Astrocyte (in vitro differentiated cells and primary cell): ENCODE measurements at regions not wholly inside any gene's neighbourhood (a gene's known extent, or its start where the extent isn't known, plus 50 kb on each side); places are given as distances from the start of the nearest gene placed in this dataset.

Source experiments
- DNase-seq: peaks from one replicate; pipeline ENCODE4 v3.0.0-alpha.2; 2010; ENCODE audit warnings: low read depth
- FAIRE-seq: peaks from 2 replicates; lab custom pipeline; 2011; peaks lifted over from hg19 to GRCh38; lab: Jason Lieb, UNC
- H2AFZ ChIP-seq: 2 replicates; pipeline ENCODE4 v1.6.0; 2012; ENCODE audit warnings: low read depth, low read length, inconsistent platforms
- H3K27ac ChIP-seq: 2 replicates; pipeline ENCODE4 v1.5.1; 2011; ENCODE audit warnings: low read depth, low read length, inconsistent platforms
- H3K27me3 ChIP-seq: 2 replicates; pipeline ENCODE4 v1.6.0; 2011; ENCODE audit warnings: low read length, inconsistent platforms; ENCODE audit not compliant: insufficient read depth
- H3K36me3 ChIP-seq: 2 replicates; pipeline ENCODE4 v1.5.1; 2011; ENCODE audit warnings: low read length, inconsistent platforms; ENCODE audit not compliant: insufficient read depth
- H3K4me1 ChIP-seq: 2 replicates; pipeline ENCODE4 v1.5.1; 2011; ENCODE audit warnings: low read length, inconsistent platforms; ENCODE audit not compliant: insufficient read depth
- H3K4me2 ChIP-seq: 2 replicates; pipeline ENCODE4 v1.6.0; 2012; ENCODE audit warnings: low read length, inconsistent platforms
- H3K4me3 ChIP-seq: 2 replicates; pipeline ENCODE4 v1.5.1; 2011; ENCODE audit warnings: low read depth, mild to moderate bottlenecking, low read length, inconsistent platforms; ENCODE audit not compliant: insufficient read depth
- H3K79me2 ChIP-seq: 2 replicates; pipeline ENCODE4 v1.6.0; 2012; ENCODE audit warnings: mild to moderate bottlenecking, low read length, inconsistent platforms; ENCODE audit not compliant: insufficient read depth
- H3K9ac ChIP-seq: 2 replicates; pipeline ENCODE4 v1.6.0; 2012; ENCODE audit warnings: mild to moderate bottlenecking, low read length, inconsistent platforms
- H3K9me3 ChIP-seq: 2 replicates; pipeline ENCODE4 v1.5.1; 2012; ENCODE audit warnings: low read depth, mild to moderate bottlenecking, low read length, inconsistent platforms; ENCODE audit not compliant: insufficient read depth
- H4K20me1 ChIP-seq: 2 replicates; pipeline ENCODE4 v1.6.0; 2012; ENCODE audit warnings: low read length, inconsistent platforms; ENCODE audit not compliant: insufficient read depth
- H3K27ac Mint-ChIP-seq: one replicate; pipeline ENCODE4 v1.8.0; 2021; ENCODE audit warnings: mild to moderate bottlenecking, mixed read lengths; ENCODE audit not compliant: unreplicated experiment
- H3K27me3 Mint-ChIP-seq: one replicate; pipeline ENCODE4 v1.8.0; 2021; ENCODE audit warnings: low read depth, mixed read lengths; ENCODE audit not compliant: unreplicated experiment
- H3K36me3 Mint-ChIP-seq: one replicate; pipeline ENCODE4 v1.8.0; 2021; ENCODE audit warnings: low read depth, mixed read lengths; ENCODE audit not compliant: unreplicated experiment
- H3K4me1 Mint-ChIP-seq: one replicate; pipeline ENCODE4 v1.8.0; 2021; ENCODE audit warnings: low read depth, mixed read lengths; ENCODE audit not compliant: unreplicated experiment
- H3K4me3 Mint-ChIP-seq: one replicate; pipeline ENCODE4 v1.8.0; 2021; ENCODE audit warnings: mild to moderate bottlenecking, moderate library complexity, mixed read lengths; ENCODE audit not compliant: unreplicated experiment
- H3K9me3 Mint-ChIP-seq: one replicate; pipeline ENCODE4 v1.8.0; 2021; ENCODE audit warnings: mild to moderate bottlenecking, mixed read lengths; ENCODE audit not compliant: unreplicated experiment
- EZH2 ChIP-seq: IDR thresholded peaks from 2 replicates; pipeline ENCODE4 v1.6.1; 2012; ENCODE audit warnings: mild to moderate bottlenecking, low read length, inconsistent platforms; ENCODE audit not compliant: insufficient read depth
- TF ChIP-seq, protein P1 (sequence below): IDR thresholded peaks from 2 replicates; pipeline ENCODE4 v1.5.1; 2011; ENCODE audit warnings: low read depth, mild to moderate bottlenecking, inconsistent platforms, low read length, moderate library complexity; ENCODE audit not compliant: insufficient read depth

DNA sequence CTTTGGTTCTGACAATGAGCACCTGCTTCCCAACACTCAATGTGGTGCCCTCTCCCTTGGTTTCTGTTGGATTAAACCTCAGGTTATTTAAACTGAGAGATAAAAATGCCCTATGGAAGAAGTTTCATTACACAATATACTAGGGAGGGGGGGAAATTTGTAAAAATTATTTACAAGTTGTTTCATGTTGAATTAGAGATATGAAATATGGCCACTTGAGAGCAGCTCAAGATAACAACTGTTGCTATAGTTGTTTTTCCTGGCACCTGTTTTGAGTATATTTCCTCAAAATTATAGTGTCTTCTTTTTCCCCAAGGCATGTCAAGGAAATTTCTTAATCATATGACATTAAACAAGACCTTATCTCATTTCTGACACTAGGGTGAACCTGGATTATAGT, 101.7 kb upstream of the COL6A5 start:
- no peak for FAIRE-seq
- TF ChIP-seq, protein P1, sequence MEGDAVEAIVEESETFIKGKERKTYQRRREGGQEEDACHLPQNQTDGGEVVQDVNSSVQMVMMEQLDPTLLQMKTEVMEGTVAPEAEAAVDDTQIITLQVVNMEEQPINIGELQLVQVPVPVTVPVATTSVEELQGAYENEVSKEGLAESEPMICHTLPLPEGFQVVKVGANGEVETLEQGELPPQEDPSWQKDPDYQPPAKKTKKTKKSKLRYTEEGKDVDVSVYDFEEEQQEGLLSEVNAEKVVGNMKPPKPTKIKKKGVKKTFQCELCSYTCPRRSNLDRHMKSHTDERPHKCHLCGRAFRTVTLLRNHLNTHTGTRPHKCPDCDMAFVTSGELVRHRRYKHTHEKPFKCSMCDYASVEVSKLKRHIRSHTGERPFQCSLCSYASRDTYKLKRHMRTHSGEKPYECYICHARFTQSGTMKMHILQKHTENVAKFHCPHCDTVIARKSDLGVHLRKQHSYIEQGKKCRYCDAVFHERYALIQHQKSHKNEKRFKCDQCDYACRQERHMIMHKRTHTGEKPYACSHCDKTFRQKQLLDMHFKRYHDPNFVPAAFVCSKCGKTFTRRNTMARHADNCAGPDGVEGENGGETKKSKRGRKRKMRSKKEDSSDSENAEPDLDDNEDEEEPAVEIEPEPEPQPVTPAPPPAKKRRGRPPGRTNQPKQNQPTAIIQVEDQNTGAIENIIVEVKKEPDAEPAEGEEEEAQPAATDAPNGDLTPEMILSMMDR: no peak
- TF ChIP-seq EZH2: no peak
- H3K27me3 Mint-ChIP-seq: peaks cover 2% of the 10 kb centered on the region
- no peak overlapping the region for H3K4me2 ChIP-seq
- no peak for DNase-seq
- no peaks in the 10 kb centered on the region for H4K20me1 ChIP-seq
- H3K27ac Mint-ChIP-seq: no peak overlapping the region
- H3K27me3 ChIP-seq: no peaks in the 10 kb centered on the region
- H3K4me1 ChIP-seq: no peaks in the 10 kb centered on the region
- H3K4me3 Mint-ChIP-seq: no peak overlapping the region
- H3K4me1 Mint-ChIP-seq: no peaks in the 10 kb centered on the region
- no peaks in the 10 kb centered on the region for H3K79me2 ChIP-seq
- H3K27ac ChIP-seq: no peak overlapping the region
- no peaks in the 10 kb centered on the region for H3K9me3 Mint-ChIP-seq
- H3K36me3 Mint-ChIP-seq: no peaks in the 10 kb centered on the region
- no peak overlapping the region for H3K9ac ChIP-seq
- H3K9me3 ChIP-seq: no peaks in the 10 kb centered on the region
- H2AFZ ChIP-seq: no peak overlapping the region
- no peaks in the 10 kb centered on the region for H3K36me3 ChIP-seq
- H3K4me3 ChIP-seq: no peak overlapping the region

DNA sequence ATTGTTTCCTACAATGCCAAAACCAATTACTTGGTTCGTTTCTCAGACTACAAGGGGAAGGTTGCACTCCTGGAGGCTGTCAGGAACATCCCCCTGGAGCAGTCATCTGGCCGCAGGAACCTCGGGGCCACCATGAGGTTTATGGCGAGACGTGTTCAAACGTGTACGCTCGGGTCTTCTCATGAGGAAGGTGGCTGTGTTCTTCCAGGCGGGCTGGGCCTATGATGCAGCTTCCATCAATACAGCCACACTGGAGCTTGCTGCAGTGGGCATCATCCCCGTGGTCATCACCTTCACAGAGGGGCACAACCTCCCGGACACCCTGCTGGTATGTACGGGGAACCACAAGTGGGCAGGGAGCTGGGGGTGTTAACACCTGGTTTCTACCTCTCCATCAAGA, 94.5 kb upstream of the COL6A5 start:
- no peak overlapping the region for H3K4me3 Mint-ChIP-seq
- H3K4me1 Mint-ChIP-seq: no peaks in the 10 kb centered on the region
- Histone ChIP-seq H3K36me3 (no peaks in the 10 kb centered on the region), H3K4me3 (no peak overlapping the region), H3K79me2 (no peaks in the 10 kb centered on the region), H3K27ac (no peak overlapping the region), H4K20me1 (no peaks in the 10 kb centered on the region), H3K4me1 (no peaks in the 10 kb centered on the region), H3K9ac (no peak overlapping the region), H3K9me3 (no peaks in the 10 kb centered on the region), H3K27me3 (no peaks in the 10 kb centered on the region), H2AFZ (no peak overlapping the region), H3K4me2 (no peak overlapping the region)
- H3K27ac Mint-ChIP-seq: no peak overlapping the region
- TF ChIP-seq, protein P1: no peak
- no peak for TF ChIP-seq EZH2
- H3K36me3 Mint-ChIP-seq: no peaks in the 10 kb centered on the region
- FAIRE-seq (no peak), DNase-seq (no peak)
- peaks cover 2% of the 10 kb centered on the region for H3K27me3 Mint-ChIP-seq
- H3K9me3 Mint-ChIP-seq: no peaks in the 10 kb centered on the region

DNA sequence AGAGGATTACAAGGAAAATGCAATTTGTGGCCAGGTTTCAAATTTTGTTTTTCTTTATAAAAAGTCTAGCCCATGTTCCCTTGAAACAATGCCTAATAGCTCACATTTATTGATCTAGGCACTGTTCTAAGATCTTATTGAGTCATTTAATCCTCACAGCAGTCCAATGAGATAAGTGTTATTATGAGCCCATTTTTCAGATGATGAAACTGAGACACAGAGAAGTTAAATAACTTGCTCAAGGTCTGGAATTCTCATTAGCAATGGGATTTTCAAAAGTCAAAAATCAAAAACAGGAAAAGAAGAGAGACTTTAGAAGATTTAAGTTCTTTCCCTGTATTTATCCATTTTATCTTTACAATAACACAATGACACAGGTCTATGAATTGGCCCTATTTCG, 90.0 kb upstream of the COL6A5 start:
- H3K4me2 ChIP-seq: no peak overlapping the region
- Mint-ChIP-seq H3K4me3 (no peak overlapping the region), H3K27me3 (peaks cover 6% of the 10 kb centered on the region), H3K36me3 (no peaks in the 10 kb centered on the region), H3K27ac (no peak overlapping the region), H3K4me1 (no peaks in the 10 kb centered on the region), H3K9me3 (no peaks in the 10 kb centered on the region)
- H3K79me2 ChIP-seq: no peaks in the 10 kb centered on the region
- H3K9ac ChIP-seq: no peak overlapping the region
- no peaks in the 10 kb centered on the region for H4K20me1 ChIP-seq
- H3K27me3 ChIP-seq: no peaks in the 10 kb centered on the region
- H2AFZ ChIP-seq: no peak overlapping the region
- DNase-seq (no peak), FAIRE-seq (no peak)
- no peaks in the 10 kb centered on the region for H3K4me1 ChIP-seq
- H3K36me3 ChIP-seq: no peaks in the 10 kb centered on the region
- H3K27ac ChIP-seq: no peak overlapping the region
- H3K4me3 ChIP-seq: no peak overlapping the region
- no peaks in the 10 kb centered on the region for H3K9me3 ChIP-seq
- TF ChIP-seq, protein P1: no peak
- no peak for TF ChIP-seq EZH2
